OCI-LY7 (cell line): ENCODE measurements at regions not wholly inside any gene's neighbourhood (a gene's known extent, or its start where the extent isn't known, plus 50 kb on each side); places are given as distances from the start of the nearest gene placed in this dataset.

Experiments used
- BruUV-seq: library from RNA; stranded (reverse); fragments of 400-500 nt; replicated peaks from 2 replicates; lab custom pipeline; 2021; lab: Mats Ljungman, UMichigan
- CTCF ChIA-PET: fragments of 300-600 bp; sonication (Branson Sonifier 250); formaldehyde crosslinking; loops from one replicate; lab custom pipeline; 2022; ENCODE audit warnings: antibody characterized with exemption; ENCODE audit not compliant: unreplicated experiment; lab: Charles Lee
- POLR2A ChIA-PET: fragments of 300-600 bp; sonication (Branson Sonifier 250); formaldehyde crosslinking; loops from one replicate; lab custom pipeline; 2022; ENCODE audit warnings: antibody characterized with exemption; lab: Charles Lee
- DNase-seq: peaks from one replicate; pipeline ENCODE4 v3.0.0-alpha.2; 2015; ENCODE audit warnings: low spot score
- H2AFZ ChIP-seq: fragments of 200-600 bp; sonication (generic), shearing (Covaris generic); 2 replicates; pipeline ENCODE4 v1.6.1; 2014; ENCODE audit warnings: mild to moderate bottlenecking, antibody characterized with exemption, low read length, moderate library complexity
- H3K27ac ChIP-seq: fragments of 200-600 bp; sonication (generic); 2 replicates; pipeline ENCODE4 v1.5.1; 2014; ENCODE audit warnings: mixed run types, low read depth, mild to moderate bottlenecking, moderate library complexity, low read length, inconsistent platforms; ENCODE audit not compliant: poor library complexity, severe bottlenecking
- H3K36me3 ChIP-seq: fragments of 200-600 bp; sonication (generic); 2 replicates; pipeline ENCODE4 v1.6.1; 2014; ENCODE audit warnings: mild to moderate bottlenecking, antibody characterized with exemption, low read length, moderate library complexity, mixed read lengths; ENCODE audit not compliant: insufficient read depth
- H3K4me1 ChIP-seq: fragments of 200-600 bp; sonication (generic); 2 replicates; pipeline ENCODE4 v1.5.1; 2014; ENCODE audit warnings: mild to moderate bottlenecking, low read length; ENCODE audit not compliant: insufficient read depth, poor library complexity, severe bottlenecking
- H3K4me2 ChIP-seq: fragments of 200-600 bp; sonication (generic); 2 replicates; pipeline ENCODE4 v1.6.1; 2014; ENCODE audit warnings: mild to moderate bottlenecking, low read length
- H3K4me3 ChIP-seq: fragments of 200-600 bp; sonication (generic); 2 replicates; pipeline ENCODE4 v1.5.1; 2014; ENCODE audit warnings: mild to moderate bottlenecking, low read depth, low read length; ENCODE audit not compliant: poor library complexity, severe bottlenecking
- H3K79me2 ChIP-seq: fragments of 200-600 bp; sonication (generic); 2 replicates; pipeline ENCODE4 v1.6.1; 2016; ENCODE audit warnings: low read depth, mild to moderate bottlenecking, low read length, moderate library complexity, mixed read lengths; ENCODE audit not compliant: insufficient read depth
- H3K9me2 ChIP-seq: fragments of 200-600 bp; sonication (generic); 2 replicates; pipeline ENCODE4 v1.6.1; 2016; ENCODE audit warnings: mild to moderate bottlenecking, low read length, mixed read lengths; ENCODE audit not compliant: insufficient read depth
- H3K9me3 ChIP-seq: fragments of 200-600 bp; sonication (generic); 2 replicates; pipeline ENCODE4 v1.6.1; 2014; ENCODE audit warnings: mild to moderate bottlenecking, mixed run types, low read length, mixed read lengths
- H4K20me1 ChIP-seq: fragments of 200-600 bp; sonication (generic); 2 replicates; pipeline ENCODE4 v1.6.1; 2014; ENCODE audit warnings: mild to moderate bottlenecking, antibody characterized with exemption, low read length, moderate library complexity, mixed read lengths; ENCODE audit not compliant: insufficient read depth
- EZH2phosphoT487 ChIP-seq: fragments of 200-600 bp; sonication (generic); IDR thresholded peaks from 2 replicates; pipeline ENCODE4 v1.6.1; 2018; ENCODE audit warnings: low read depth, borderline replicate concordance, mild to moderate bottlenecking, mixed run types, antibody characterized with exemption, low read length, moderate library complexity, mixed read lengths
- intact Hi-C: fragments of 100-400 bp; cut with micrococcal nuclease; formaldehyde crosslinking; loops from one replicate; pipeline ENCODE4 v1.10.0; 2022; ENCODE audit not compliant: unreplicated experiment
- TF ChIP-seq, protein P1 (sequence below): fragments of 200-600 bp; sonication (generic); conservative IDR thresholded peaks from 2 replicates; pipeline ENCODE4 v1.5.1; 2014; ENCODE audit warnings: mild to moderate bottlenecking, antibody characterized with exemption, low read length, moderate library complexity, mixed read lengths

DNA sequence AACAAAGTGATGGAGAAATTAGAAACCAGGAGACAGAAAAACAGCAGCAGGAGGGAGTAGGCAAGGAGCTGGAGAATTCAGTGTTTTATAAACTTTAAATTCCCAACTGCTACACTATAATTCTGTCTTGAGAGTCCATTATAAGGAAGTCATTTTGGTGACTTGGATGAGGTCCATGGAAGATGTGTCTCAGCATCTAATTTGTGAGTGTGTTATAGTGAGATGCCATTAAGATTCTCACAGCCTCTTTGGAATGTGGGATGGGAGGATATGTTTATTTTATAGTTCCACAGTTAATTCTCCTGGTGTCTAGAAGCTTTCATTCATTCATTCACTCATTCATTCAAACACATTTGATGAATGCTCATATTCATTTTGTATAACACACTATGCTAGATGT lies 206.0 kb upstream of the MYOCD start:
- CTCF ChIA-PET, result no interaction called here
- Histone ChIP-seq H3K9me3 (no peaks in the 10 kb centered on the region), H3K4me1 (no peaks in the 10 kb centered on the region), H3K79me2 (no peaks in the 10 kb centered on the region), H3K27ac (no peak overlapping the region), H3K9me2 (no peaks in the 10 kb centered on the region), H3K36me3 (no peaks in the 10 kb centered on the region), H2AFZ (no peak overlapping the region), H3K4me3 (no peak overlapping the region), H4K20me1 (no peaks in the 10 kb centered on the region), H3K4me2 (no peak overlapping the region)
- DNase-seq, result no peak
- BruUV-seq, result no TSS peak
- intact Hi-C loops, result no loop called here
- no peak for TF ChIP-seq EZH2phosphoT487
- TF ChIP-seq, protein P1, sequence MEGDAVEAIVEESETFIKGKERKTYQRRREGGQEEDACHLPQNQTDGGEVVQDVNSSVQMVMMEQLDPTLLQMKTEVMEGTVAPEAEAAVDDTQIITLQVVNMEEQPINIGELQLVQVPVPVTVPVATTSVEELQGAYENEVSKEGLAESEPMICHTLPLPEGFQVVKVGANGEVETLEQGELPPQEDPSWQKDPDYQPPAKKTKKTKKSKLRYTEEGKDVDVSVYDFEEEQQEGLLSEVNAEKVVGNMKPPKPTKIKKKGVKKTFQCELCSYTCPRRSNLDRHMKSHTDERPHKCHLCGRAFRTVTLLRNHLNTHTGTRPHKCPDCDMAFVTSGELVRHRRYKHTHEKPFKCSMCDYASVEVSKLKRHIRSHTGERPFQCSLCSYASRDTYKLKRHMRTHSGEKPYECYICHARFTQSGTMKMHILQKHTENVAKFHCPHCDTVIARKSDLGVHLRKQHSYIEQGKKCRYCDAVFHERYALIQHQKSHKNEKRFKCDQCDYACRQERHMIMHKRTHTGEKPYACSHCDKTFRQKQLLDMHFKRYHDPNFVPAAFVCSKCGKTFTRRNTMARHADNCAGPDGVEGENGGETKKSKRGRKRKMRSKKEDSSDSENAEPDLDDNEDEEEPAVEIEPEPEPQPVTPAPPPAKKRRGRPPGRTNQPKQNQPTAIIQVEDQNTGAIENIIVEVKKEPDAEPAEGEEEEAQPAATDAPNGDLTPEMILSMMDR, result no peak
- POLR2A ChIA-PET, result interaction anchor here (0.7 kb wide), 1 partner anchor 493 kb away, joined by 3 read pairs; no protein-coding TSS in a partner anchor

DNA sequence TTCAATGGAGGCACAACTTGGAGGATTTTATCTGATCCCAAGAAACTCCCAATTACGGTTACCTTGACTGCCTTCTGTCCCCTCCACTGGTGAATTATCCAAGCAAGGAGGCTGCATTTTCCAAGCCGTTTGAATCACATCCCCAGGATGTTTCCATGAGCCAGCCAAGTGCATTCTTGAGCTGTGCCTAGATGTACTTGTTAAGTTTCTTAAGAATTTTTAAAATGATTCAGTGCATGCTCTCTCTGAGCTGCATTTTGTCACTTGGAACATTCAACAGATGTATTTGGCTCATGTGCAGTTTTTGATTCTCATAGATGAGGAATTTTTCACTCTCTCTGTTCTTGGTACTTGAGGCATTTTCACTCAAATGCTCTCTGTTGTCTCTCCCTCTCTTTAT lies 202.6 kb upstream of the MYOCD start:
- no peaks in the 10 kb centered on the region for H3K9me2 ChIP-seq
- DNase-seq, result no peak

More for the DNA sequence above, 202.6 kb upstream of the MYOCD start:
- intact Hi-C loops, result no loop called here
- Histone ChIP-seq H2AFZ (no peak overlapping the region), H3K9me3 (no peaks in the 10 kb centered on the region), H3K36me3 (no peaks in the 10 kb centered on the region), H3K79me2 (no peaks in the 10 kb centered on the region), H3K4me1 (no peaks in the 10 kb centered on the region), H3K4me3 (no peak overlapping the region), H3K4me2 (no peak overlapping the region), H4K20me1 (no peaks in the 10 kb centered on the region), H3K27ac (no peak overlapping the region)
- ChIA-PET POLR2A (interaction anchor here (0.7 kb wide), 1 partner anchor 127 kb away, joined by 4 read pairs; no protein-coding TSS in a partner anchor), CTCF (no interaction called here)
- BruUV-seq, result no TSS peak
- TF ChIP-seq EZH2phosphoT487, result no peak
- TF ChIP-seq, protein P1, result no peak
